GM12891 (cell line): ENCODE measurements at regions not wholly inside any gene's neighbourhood (a gene's known extent, or its start where the extent isn't known, plus 50 kb on each side); places are given as distances from the start of the nearest gene placed in this dataset.

Source experiments
- PAX5 ChIP-seq: IDR thresholded peaks from 2 replicates; pipeline ENCODE4 v1.6.1; 2011; ENCODE audit warnings: low read length, moderate library complexity, mild to moderate bottlenecking; ENCODE audit not compliant: insufficient read depth, severe bottlenecking
- POLR2A ChIP-seq: IDR thresholded peaks from 2 replicates; pipeline ENCODE4 v1.6.1; 2011; ENCODE audit warnings: low read depth, low read length, control low read depth
- POLR2AphosphoS5 ChIP-seq: IDR thresholded peaks from 2 replicates; pipeline ENCODE4 v1.6.1; 2011; ENCODE audit warnings: low read depth, low read length, control low read depth
- SPI1 ChIP-seq: IDR thresholded peaks from 2 replicates; pipeline ENCODE4 v1.6.1; 2011; ENCODE audit warnings: low read depth, low read length, control low read depth
- TAF1 ChIP-seq: IDR thresholded peaks from 2 replicates; pipeline ENCODE4 v1.6.1; 2011; ENCODE audit warnings: low read depth, low read length, control low read depth

GRCh38 chr18:5747678-5748077 is 147.6 kb downstream of the TMEM200C start:
- TF ChIP-seq POLR2A (no peak), SPI1 (no peak), TAF1 (no peak), POLR2AphosphoS5 (no peak), PAX5 (no peak)
